HepG2 (cell line): ENCODE measurements at regions not wholly inside any gene's neighbourhood (a gene's known extent, or its start where the extent isn't known, plus 50 kb on each side); places are given as distances from the start of the nearest gene placed in this dataset.

ENCODE experiments used
- ATAC-seq: fragments of 200-7000 bp; cut with Tn5 transposase; 3 replicates; pipeline ENCODE4 v1.9.1; 2020; ENCODE audit warnings: mild to moderate bottlenecking, moderate library complexity
- BruUV-seq: library from RNA; stranded (reverse); fragments of 400-500 nt; replicated peaks from 2 replicates; lab custom pipeline; 2021; lab: Mats Ljungman, UMichigan
- CTCF ChIA-PET: fragments of 300-600 bp; formaldehyde crosslinking; extraction: SDS; loops from one replicate; lab custom pipeline; 2021; ENCODE audit warnings: low total read pairs, inconsistent platforms, low intra/inter-chr PET ratio; lab: Yijun Ruan, JAX
- POLR2A ChIA-PET: fragments of 350-600 bp; sonication (Branson Sonifier 250); formaldehyde crosslinking; loops from one replicate; lab custom pipeline; 2020; ENCODE audit warnings: antibody characterized with exemption, inconsistent platforms; lab: Yijun Ruan, JAX
- DNase-seq: peaks from one replicate; pipeline ENCODE4 v3.0.0-alpha.2; 2015; ENCODE audit warnings: low spot score
- FAIRE-seq: peaks from 3 replicates; lab custom pipeline; 2011; peaks lifted over from hg19 to GRCh38; lab: Jason Lieb, UNC
- H2AFZ ChIP-seq: one replicate; pipeline ENCODE4 v1.6.1; 2011; ENCODE audit warnings: low read length, inconsistent platforms
- H3K27ac ChIP-seq: fragments of 300-600 bp; 3 replicates; pipeline ENCODE4 v1.8.0; 2011; ENCODE audit warnings: mixed run types, mild to moderate bottlenecking, mixed read lengths, low read length, inconsistent platforms; ENCODE audit not compliant: insufficient read depth; ENCODE audit errors: extremely low read length
- H3K27me3 ChIP-seq, 2 experiments: fragments of 200-600 bp in 1 of 2; 2 replicates in 1 of 2; 3 replicates in 1 of 2; pipeline versions ENCODE4 v1.6.0 to v1.8.0; 2011; ENCODE audit warnings: low read length in 2 of 2, mild to moderate bottlenecking in 2 of 2, moderate library complexity in 2 of 2, inconsistent platforms in 1 of 2; ENCODE audit not compliant: insufficient read depth in 2 of 2, control insufficient read depth in 1 of 2
- H3K36me3 ChIP-seq, 2 experiments: fragments of 200-600 bp in 1 of 2; replicated peaks in 1 of 2; 2 replicates in 1 of 2; 3 replicates in 1 of 2; pipeline versions ENCODE4 v1.5.1 to v1.8.0; 2011; ENCODE audit warnings: low read length in 2 of 2, inconsistent platforms in 1 of 2; ENCODE audit not compliant: insufficient read depth in 2 of 2, control insufficient read depth in 1 of 2
- H3K4me1 ChIP-seq: 2 replicates; pipeline ENCODE4 v1.5.1; 2012; ENCODE audit warnings: low read length, inconsistent platforms; ENCODE audit not compliant: insufficient read depth
- H3K4me2 ChIP-seq: 2 replicates; pipeline ENCODE4 v1.6.0; 2011; ENCODE audit warnings: low read depth, low read length, inconsistent platforms
- H3K4me3 ChIP-seq, 3 experiments: fragments of 200-600 bp in 1 of 3; sonication (generic), shearing (Covaris generic) in 1 of 3; replicated peaks in 1 of 3; 2 replicates each; pipeline ENCODE4 v1.5.1; 2011 to 2016; ENCODE audit warnings: low read length in 3 of 3, inconsistent platforms in 2 of 3, low read depth in 2 of 3, mild to moderate bottlenecking in 2 of 3, control low read depth in 1 of 3, mixed read lengths in 1 of 3; ENCODE audit not compliant: insufficient read depth in 1 of 3
- H3K79me2 ChIP-seq: one replicate; pipeline ENCODE4 v1.6.1; 2011; ENCODE audit warnings: low read length, inconsistent platforms; ENCODE audit not compliant: insufficient read depth
- H3K9ac ChIP-seq: 2 replicates; pipeline ENCODE4 v1.6.0; 2011; ENCODE audit warnings: mild to moderate bottlenecking, low read depth, low read length, inconsistent platforms; ENCODE audit not compliant: insufficient read depth
- H3K9me3 ChIP-seq: 2 replicates; pipeline ENCODE4 v1.5.1; 2012; ENCODE audit warnings: mild to moderate bottlenecking, low read length
- H4K20me1 ChIP-seq: 2 replicates; pipeline ENCODE4 v1.6.0; 2011; ENCODE audit warnings: inconsistent platforms, mild to moderate bottlenecking, low read length, moderate library complexity; ENCODE audit not compliant: insufficient read depth
- ARNTL ChIP-seq: sonication (generic); formaldehyde crosslinking; IDR thresholded peaks from 2 replicates; pipeline ENCODE4 v1.4.0; 2020; ENCODE audit warnings: mild to moderate bottlenecking, missing genetic modification reagents
- RARA ChIP-seq: IDR thresholded peaks from 2 replicates; pipeline ENCODE4 v1.6.1; 2016; ENCODE audit warnings: missing genetic modification reagents, missing compliant biosample characterization
- ZKSCAN1 ChIP-seq: fragments of 150-350 bp; IDR thresholded peaks from 2 replicates; pipeline ENCODE4 v1.6.1; 2014; ENCODE audit warnings: low read length
- ZNF550 ChIP-seq: sonication (generic); formaldehyde crosslinking; IDR thresholded peaks from 2 replicates; pipeline ENCODE4 v1.4.0; 2020; ENCODE audit warnings: mild to moderate bottlenecking, missing genetic modification reagents, borderline replicate concordance
- ZNF605 ChIP-seq: sonication (generic); formaldehyde crosslinking; IDR thresholded peaks from 2 replicates; pipeline ENCODE4 v1.8.0; 2022; ENCODE audit warnings: mild to moderate bottlenecking, missing genetic modification reagents
- ZNF644 ChIP-seq: IDR thresholded peaks from 2 replicates; pipeline ENCODE4 v1.6.1; 2016; ENCODE audit warnings: low read depth
- WGBS: methylation state at CpG from one replicate; pipeline ENCODE4 v1.1.6; 2017; ENCODE audit warnings: low lambda C conversion rate; 5-methylcytosine and 5-hydroxymethylcytosine counted together
- in situ Hi-C: cut with HindIII; loops from 2 replicates; pipeline ENCODE4 v1.10.0; 2017; ENCODE audit warnings: low pct_unique_long_range_greater_than_20kb; ENCODE audit not compliant: extremely low pct_ligation_motif_present
- intact Hi-C: fragments of 100-400 bp; cut with micrococcal nuclease; formaldehyde crosslinking; loops from one replicate; pipeline ENCODE4 v1.10.0; 2022; ENCODE audit not compliant: unreplicated experiment
- TF ChIP-seq, protein P1 (sequence below): sonication (generic); formaldehyde crosslinking; IDR thresholded peaks from 2 replicates; pipeline ENCODE4 v1.8.0; 2022; ENCODE audit warnings: missing genetic modification reagents, mild to moderate bottlenecking, inconsistent platforms, borderline replicate concordance
- TF ChIP-seq, protein P2 (sequence below), 2 experiments: sonication (generic) in 1 of 2; formaldehyde crosslinking in 1 of 2; IDR thresholded peaks; 2 replicates each; pipeline versions ENCODE4 v1.4.0 to v1.6.1; 2016 to 2020; ENCODE audit warnings: borderline replicate concordance in 1 of 2, low read depth in 1 of 2, mild to moderate bottlenecking in 1 of 2, missing genetic modification reagents in 1 of 2
- TF ChIP-seq, protein P3 (sequence below): sonication (generic); formaldehyde crosslinking; IDR thresholded peaks from 2 replicates; pipeline ENCODE4 v1.8.0; 2022; ENCODE audit warnings: mild to moderate bottlenecking, missing genetic modification reagents; ENCODE audit not compliant: insufficient replicate concordance

DNA sequence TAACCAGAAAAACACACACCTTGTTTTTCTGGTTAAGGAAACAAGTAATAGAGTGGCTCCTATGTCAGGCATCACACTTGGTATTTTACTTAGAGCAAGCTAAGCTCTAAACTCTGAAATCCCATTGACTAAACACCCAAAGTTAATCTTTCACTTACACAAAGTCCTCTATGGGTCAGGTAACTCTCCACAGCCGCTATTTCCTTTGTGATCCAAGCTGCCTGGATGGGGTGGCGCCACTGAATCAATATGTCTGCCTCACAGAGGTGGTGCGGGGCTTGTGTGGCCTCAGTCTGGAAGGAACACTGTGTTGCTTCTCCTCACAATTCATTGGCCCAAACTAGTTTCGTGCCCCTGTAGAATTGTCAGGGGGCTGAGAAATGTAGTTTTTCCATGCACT, 160.0 kb upstream of the E2F7 start:
- TF ChIP-seq, protein P1, sequence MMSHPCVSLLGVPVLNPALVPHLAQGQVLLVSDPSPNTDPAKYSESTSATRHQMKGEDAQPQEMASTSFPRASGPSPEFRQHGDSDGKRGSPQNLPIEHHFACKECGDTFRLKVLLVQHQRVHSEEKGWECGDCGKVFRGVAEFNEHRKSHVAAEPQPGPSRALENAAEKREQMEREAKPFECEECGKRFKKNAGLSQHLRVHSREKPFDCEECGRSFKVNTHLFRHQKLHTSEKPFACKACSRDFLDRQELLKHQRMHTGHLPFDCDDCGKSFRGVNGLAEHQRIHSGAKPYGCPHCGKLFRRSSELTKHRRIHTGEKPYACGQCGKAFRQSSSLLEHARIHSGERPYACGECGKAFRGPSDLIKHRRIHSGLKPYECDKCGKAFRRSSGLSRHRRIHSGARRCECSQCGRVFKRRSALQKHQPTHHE = no peak
- TF ChIP-seq, protein P2, sequence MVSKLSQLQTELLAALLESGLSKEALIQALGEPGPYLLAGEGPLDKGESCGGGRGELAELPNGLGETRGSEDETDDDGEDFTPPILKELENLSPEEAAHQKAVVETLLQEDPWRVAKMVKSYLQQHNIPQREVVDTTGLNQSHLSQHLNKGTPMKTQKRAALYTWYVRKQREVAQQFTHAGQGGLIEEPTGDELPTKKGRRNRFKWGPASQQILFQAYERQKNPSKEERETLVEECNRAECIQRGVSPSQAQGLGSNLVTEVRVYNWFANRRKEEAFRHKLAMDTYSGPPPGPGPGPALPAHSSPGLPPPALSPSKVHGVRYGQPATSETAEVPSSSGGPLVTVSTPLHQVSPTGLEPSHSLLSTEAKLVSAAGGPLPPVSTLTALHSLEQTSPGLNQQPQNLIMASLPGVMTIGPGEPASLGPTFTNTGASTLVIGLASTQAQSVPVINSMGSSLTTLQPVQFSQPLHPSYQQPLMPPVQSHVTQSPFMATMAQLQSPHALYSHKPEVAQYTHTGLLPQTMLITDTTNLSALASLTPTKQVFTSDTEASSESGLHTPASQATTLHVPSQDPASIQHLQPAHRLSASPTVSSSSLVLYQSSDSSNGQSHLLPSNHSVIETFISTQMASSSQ (IDR thresholded peaks at IDR 0.05; ENCODE audit: low read depth) = peak; percentile 44; the same call in 1 of the 2 replicates
- TF ChIP-seq, protein P2 (CRISPR knock-in tag; IDR thresholded peaks at IDR 0.05; ENCODE audit: borderline replicate concordance) = no peak
- TF ChIP-seq RARA (CRISPR knock-in tag) = no peak
- TF ChIP-seq, protein P3, sequence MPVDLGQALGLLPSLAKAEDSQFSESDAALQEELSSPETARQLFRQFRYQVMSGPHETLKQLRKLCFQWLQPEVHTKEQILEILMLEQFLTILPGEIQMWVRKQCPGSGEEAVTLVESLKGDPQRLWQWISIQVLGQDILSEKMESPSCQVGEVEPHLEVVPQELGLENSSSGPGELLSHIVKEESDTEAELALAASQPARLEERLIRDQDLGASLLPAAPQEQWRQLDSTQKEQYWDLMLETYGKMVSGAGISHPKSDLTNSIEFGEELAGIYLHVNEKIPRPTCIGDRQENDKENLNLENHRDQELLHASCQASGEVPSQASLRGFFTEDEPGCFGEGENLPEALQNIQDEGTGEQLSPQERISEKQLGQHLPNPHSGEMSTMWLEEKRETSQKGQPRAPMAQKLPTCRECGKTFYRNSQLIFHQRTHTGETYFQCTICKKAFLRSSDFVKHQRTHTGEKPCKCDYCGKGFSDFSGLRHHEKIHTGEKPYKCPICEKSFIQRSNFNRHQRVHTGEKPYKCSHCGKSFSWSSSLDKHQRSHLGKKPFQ (CRISPR knock-in tag) = no peak
- TF ChIP-seq ZNF605 (CRISPR knock-in tag) = no peak
- TF ChIP-seq ZKSCAN1 = no peak
- TF ChIP-seq ZNF550 (CRISPR knock-in tag) = no peak
- TF ChIP-seq ARNTL (CRISPR knock-in tag) = no peak
- 0 out of 2 replicates have a peak, but pooled peaks have one; percentile 40 for TF ChIP-seq ZNF644 (CRISPR knock-in tag)
- DNase-seq (peak; percentile 36), ATAC-seq (peak; percentile 99), FAIRE-seq (no peak)
- Histone ChIP-seq H3K36me3 (no peaks in the 10 kb centered on the region), H2AFZ (no peak overlapping the region), H3K79me2 (no peaks in the 10 kb centered on the region), H3K27me3 (no peaks in the 10 kb centered on the region), H3K4me2 (no peak overlapping the region), H3K27ac (no peak overlapping the region), H3K9me3 (no peaks in the 10 kb centered on the region), H3K9ac (no peak overlapping the region), H3K4me3 (no peak overlapping the region), H4K20me1 (no peaks in the 10 kb centered on the region), H3K4me1 (peaks cover 8% of the 10 kb centered on the region; the same call in 1 of the 2 replicates)
- ChIA-PET POLR2A (no interaction called here), CTCF (no interaction called here)
- 15% methylated on average over 4 of the region's 4 CpGs for whole genome bisulfite sequencing
- intact Hi-C loops (no loop called here), in situ Hi-C loops (no loop called here)
- BruUV-seq = no TSS peak
